ENCODE measurements at regions not wholly inside any gene's neighbourhood (a gene's known extent, or its start where the extent isn't known, plus 50 kb on each side); places are given as distances from the start of the nearest gene placed in this dataset.

DNA sequence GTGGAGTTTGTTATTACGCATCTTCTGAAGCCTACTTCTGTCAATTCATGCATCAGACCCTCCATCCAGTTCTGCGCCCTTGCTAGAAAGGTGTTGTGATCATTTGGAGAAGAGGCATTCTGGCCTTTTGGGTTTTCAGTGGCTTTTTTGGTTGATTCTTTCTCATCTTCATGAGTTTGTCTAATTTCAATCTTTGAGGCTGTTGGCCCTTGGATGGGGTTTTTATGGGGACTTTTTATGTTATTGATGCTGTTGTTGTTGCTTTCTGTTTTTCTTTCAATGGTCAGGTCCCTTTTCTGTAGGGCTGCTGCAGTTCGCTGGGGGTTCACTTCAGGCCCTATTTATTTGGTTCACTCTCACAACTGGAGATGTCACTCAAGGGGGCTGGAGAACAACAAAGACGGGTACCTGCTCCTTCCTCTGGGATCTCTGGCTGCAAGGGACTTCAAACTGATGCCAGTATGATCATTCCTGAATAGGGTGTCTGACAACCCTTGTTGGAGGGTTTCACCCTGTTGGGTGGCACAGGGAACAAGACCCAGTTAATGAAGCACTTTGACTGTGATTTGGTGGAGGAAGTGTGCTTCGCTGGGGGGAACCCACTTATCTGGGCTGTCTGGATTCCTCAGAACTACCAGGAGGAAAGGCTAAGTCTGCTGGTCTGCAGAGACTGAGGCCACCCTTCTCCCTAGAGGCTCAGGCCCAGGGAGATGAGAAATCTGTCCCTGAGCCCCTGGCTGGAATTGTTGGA, 226.7 kb upstream of the PTGER4 start:
- no peaks in the 10 kb centered on the region for H3K9me3 ChIP-seq (ENCODE audit: control insufficient read depth, low read depth, low read length)
- no peak overlapping the region for H2AFZ ChIP-seq (ENCODE audit: low read length)
- no peaks in the 10 kb centered on the region for H4K20me1 ChIP-seq (ENCODE audit: control insufficient read depth, insufficient read depth, insufficient read length)
- H2BK5ac ChIP-seq (ENCODE audit: insufficient read length, low read length) = no peak overlapping the region
- no peaks in the 10 kb centered on the region for H3K4me1 ChIP-seq (ENCODE audit: insufficient read depth, low read length)
- H3K9me3 Mint-ChIP-seq = peaks cover 10 to 13% of the 10 kb centered on the region in 2 experiments
- no peak overlapping the region for H2AK5ac ChIP-seq (ENCODE audit: insufficient read length, low read length)
- H3K18ac ChIP-seq (ENCODE audit: insufficient read length, low read depth, low read length) = no peak overlapping the region
- no CpG with 5 or more reads among the region's 5 CpGs for WGBS (ENCODE audit: extremely low coverage, insufficient read length, low lambda C conversion rate)
- DNase-seq = no peak
- no peak overlapping the region for H3K14ac ChIP-seq (ENCODE audit: insufficient read depth, low read length)
- H3K27me3 Mint-ChIP-seq (ENCODE audit: low read depth) = no peaks in the 10 kb centered on the region; the same call in none of the 2 replicates
- no peaks in the 10 kb centered on the region for H3K4me1 Mint-ChIP-seq
- no peak overlapping the region for H2BK12ac ChIP-seq (ENCODE audit: insufficient read length, low read depth, low read length)
- no peak overlapping the region for H3K4me3 Mint-ChIP-seq
- no peak overlapping the region for H3K4me2 ChIP-seq (ENCODE audit: insufficient read depth, insufficient read length, low read length)
- H3K79me2 ChIP-seq (ENCODE audit: insufficient read depth, low read length) = no peaks in the 10 kb centered on the region
- no peak overlapping the region for H2BK15ac ChIP-seq (ENCODE audit: low read depth, low read length)
- no peaks in the 10 kb centered on the region for H3K23me2 ChIP-seq (ENCODE audit: insufficient read length, low read depth, low read length, poor library complexity, severe bottlenecking)
- TF ChIP-seq, protein P1, sequence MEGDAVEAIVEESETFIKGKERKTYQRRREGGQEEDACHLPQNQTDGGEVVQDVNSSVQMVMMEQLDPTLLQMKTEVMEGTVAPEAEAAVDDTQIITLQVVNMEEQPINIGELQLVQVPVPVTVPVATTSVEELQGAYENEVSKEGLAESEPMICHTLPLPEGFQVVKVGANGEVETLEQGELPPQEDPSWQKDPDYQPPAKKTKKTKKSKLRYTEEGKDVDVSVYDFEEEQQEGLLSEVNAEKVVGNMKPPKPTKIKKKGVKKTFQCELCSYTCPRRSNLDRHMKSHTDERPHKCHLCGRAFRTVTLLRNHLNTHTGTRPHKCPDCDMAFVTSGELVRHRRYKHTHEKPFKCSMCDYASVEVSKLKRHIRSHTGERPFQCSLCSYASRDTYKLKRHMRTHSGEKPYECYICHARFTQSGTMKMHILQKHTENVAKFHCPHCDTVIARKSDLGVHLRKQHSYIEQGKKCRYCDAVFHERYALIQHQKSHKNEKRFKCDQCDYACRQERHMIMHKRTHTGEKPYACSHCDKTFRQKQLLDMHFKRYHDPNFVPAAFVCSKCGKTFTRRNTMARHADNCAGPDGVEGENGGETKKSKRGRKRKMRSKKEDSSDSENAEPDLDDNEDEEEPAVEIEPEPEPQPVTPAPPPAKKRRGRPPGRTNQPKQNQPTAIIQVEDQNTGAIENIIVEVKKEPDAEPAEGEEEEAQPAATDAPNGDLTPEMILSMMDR (conservative IDR thresholded peaks at IDR 0.05) = no peak
- H3T11ph ChIP-seq (ENCODE audit: low read length) = no peak overlapping the region
- no peaks in the 10 kb centered on the region for H3K27me3 ChIP-seq (ENCODE audit: insufficient read depth, low read length)
- no peak overlapping the region for H3K56ac ChIP-seq (ENCODE audit: insufficient read length, low read depth, low read length)
- no peak overlapping the region; a peak in 2 of 7 replicates for H3K27ac Mint-ChIP-seq
- H3K79me1 ChIP-seq (ENCODE audit: insufficient read depth, low read depth, low read length, poor library complexity, severe bottlenecking) = no peaks in the 10 kb centered on the region
- H3K23ac ChIP-seq (ENCODE audit: insufficient read length, low read depth, low read length) = no peak overlapping the region
- H4K8ac ChIP-seq (replicated peaks; ENCODE audit: insufficient read length, low read depth, low read length) = no peak overlapping the region
- H3K9ac ChIP-seq (ENCODE audit: extremely low read depth, insufficient read length, low read length) = no peak overlapping the region
- peaks cover 0 to 4% (median 0%) of the 10 kb centered on the region in 3 experiments; a peak in 3 of 7 replicates for H3K36me3 Mint-ChIP-seq (ENCODE audit: insufficient read depth in 1 of 3, low read depth in 3 of 3)
- H3K4ac ChIP-seq (ENCODE audit: low read depth, low read length) = no peak overlapping the region
- no peak overlapping the region for H2BK120ac ChIP-seq (ENCODE audit: low read depth, low read length, poor library complexity, severe bottlenecking)
- H2BK20ac ChIP-seq (ENCODE audit: low read depth, low read length, poor library complexity, severe bottlenecking) = no peak overlapping the region
- H4K5ac ChIP-seq (ENCODE audit: insufficient read length, low read depth, low read length) = no peak overlapping the region
- no peak overlapping the region for H4K91ac ChIP-seq (ENCODE audit: insufficient read length, low read depth, low read length)
- H3K27ac ChIP-seq (ENCODE audit: insufficient read length, low read depth, low read length) = no peak overlapping the region

All from H9 (cell line).